ENCODE measurements at regions not wholly inside any gene's neighbourhood (a gene's known extent, or its start where the extent isn't known, plus 50 kb on each side); places are given as distances from the start of the nearest gene placed in this dataset.

DNA sequence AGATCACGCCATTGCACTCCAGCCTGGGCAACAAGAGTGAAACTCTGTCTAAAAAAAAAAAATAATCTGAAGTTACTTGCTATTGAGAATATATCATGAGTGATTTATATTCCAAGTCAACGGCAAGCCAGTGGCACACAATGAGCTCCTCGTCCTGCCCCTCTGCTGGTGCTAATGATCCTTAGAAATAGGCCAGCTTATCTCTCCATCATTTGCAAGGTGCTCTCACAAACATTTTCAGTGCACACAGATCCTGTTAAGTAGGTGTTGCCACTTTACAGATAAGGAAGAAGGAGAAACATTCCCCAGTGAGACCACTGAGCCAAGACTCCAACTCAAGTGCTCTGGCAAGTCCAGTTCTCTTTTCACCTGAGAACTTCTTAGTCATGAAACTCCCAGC is 91.3 kb upstream of the GPR45 start:
- no peaks in the 10 kb centered on the region for H3K36me3 ChIP-seq
- H3K4me3 ChIP-seq = no peak overlapping the region
- ATAC-seq (no peak), DNase-seq (no peak)
- H3K27me3 ChIP-seq = peaks cover 4 to 64% (median 21%) of the 10 kb centered on the region in 9 donors
- H3K27ac ChIP-seq = no peak overlapping the region
- TF ChIP-seq, protein P1, sequence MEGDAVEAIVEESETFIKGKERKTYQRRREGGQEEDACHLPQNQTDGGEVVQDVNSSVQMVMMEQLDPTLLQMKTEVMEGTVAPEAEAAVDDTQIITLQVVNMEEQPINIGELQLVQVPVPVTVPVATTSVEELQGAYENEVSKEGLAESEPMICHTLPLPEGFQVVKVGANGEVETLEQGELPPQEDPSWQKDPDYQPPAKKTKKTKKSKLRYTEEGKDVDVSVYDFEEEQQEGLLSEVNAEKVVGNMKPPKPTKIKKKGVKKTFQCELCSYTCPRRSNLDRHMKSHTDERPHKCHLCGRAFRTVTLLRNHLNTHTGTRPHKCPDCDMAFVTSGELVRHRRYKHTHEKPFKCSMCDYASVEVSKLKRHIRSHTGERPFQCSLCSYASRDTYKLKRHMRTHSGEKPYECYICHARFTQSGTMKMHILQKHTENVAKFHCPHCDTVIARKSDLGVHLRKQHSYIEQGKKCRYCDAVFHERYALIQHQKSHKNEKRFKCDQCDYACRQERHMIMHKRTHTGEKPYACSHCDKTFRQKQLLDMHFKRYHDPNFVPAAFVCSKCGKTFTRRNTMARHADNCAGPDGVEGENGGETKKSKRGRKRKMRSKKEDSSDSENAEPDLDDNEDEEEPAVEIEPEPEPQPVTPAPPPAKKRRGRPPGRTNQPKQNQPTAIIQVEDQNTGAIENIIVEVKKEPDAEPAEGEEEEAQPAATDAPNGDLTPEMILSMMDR (IDR thresholded peaks at IDR 0.05) = no peak
- TF ChIP-seq POLR2A (IDR thresholded peaks at IDR 0.05) = no peak
- H3K9me3 ChIP-seq = no peaks in the 10 kb centered on the region
- WGBS, 4 donors = 73 to 85% (median 80%) methylated on average over 3 of the region's 3 CpGs
- H3K4me1 ChIP-seq = no peaks in the 10 kb centered on the region
- intact Hi-C loops (cut with DNase I) = loop anchor here in 1 of 10 donors (5.0 kb wide), 1 partner anchor 52 kb away; no protein-coding TSS in a partner anchor

- no peaks in the 10 kb centered on the region for H3K4me1 ChIP-seq
- DNase-seq (no peak), ATAC-seq (no peak)
- H3K27me3 ChIP-seq = peaks cover 0 to 28% (median 0%) of the 10 kb centered on the region in 9 donors
- TF ChIP-seq, protein P1 (IDR thresholded peaks at IDR 0.05) = no peak
- no peak for TF ChIP-seq POLR2A (IDR thresholded peaks at IDR 0.05)
- 68 to 87% (median 78%) methylated on average over 5 of the region's 5 CpGs for WGBS, 4 donors
- H3K9me3 ChIP-seq = peaks cover 0 to 22% (median 10%) of the 10 kb centered on the region in 12 donors
- intact Hi-C loops (cut with DNase I) = loop anchor here in 1 of 10 donors (5.0 kb wide), 1 partner anchor 48 kb away; no protein-coding TSS in a partner anchor
- no peak overlapping the region for H3K27ac ChIP-seq
- H3K4me3 ChIP-seq = no peak overlapping the region
- no peaks in the 10 kb centered on the region for H3K36me3 ChIP-seq
Measured at GRCh38 chr2:105154119-105154818, 87.3 kb upstream of the GPR45 start.

DNA sequence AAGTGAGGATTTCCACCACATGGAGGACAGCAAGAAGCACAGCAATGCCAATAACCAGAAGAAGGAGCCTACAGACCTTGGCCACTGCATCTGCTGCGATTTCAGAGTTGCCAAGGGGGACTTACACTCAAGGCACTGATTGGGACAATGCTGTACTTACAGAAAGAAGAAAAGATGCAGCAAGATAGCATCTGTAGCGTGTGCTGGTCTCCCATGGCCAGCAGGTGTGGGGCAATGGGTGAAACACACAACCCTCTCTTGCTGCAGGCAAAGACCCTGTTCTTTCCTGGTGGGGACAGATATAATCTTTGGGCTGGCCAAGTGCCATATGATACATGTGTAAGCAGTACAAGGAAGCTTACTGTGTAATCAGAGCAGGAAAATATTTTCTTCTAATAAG is 85.4 kb upstream of the GPR45 start:
- peaks cover 0 to 24% (median 0%) of the 10 kb centered on the region in 9 donors for H3K27me3 ChIP-seq
- no peaks in the 10 kb centered on the region for H3K36me3 ChIP-seq
- ATAC-seq (no peak), DNase-seq (no peak)
- 70 to 75% (median 74%) methylated on average over 2 of the region's 2 CpGs for WGBS, 4 donors
- no peak for TF ChIP-seq POLR2A (IDR thresholded peaks at IDR 0.05)
- TF ChIP-seq, protein P1 (IDR thresholded peaks at IDR 0.05) = no peak
- H3K4me3 ChIP-seq = no peak overlapping the region
- peaks cover 0 to 26% (median 10%) of the 10 kb centered on the region in 12 donors for H3K9me3 ChIP-seq
- H3K27ac ChIP-seq = no peak overlapping the region
- intact Hi-C loops (cut with DNase I) = no loop called here
- H3K4me1 ChIP-seq = no peaks in the 10 kb centered on the region

DNA sequence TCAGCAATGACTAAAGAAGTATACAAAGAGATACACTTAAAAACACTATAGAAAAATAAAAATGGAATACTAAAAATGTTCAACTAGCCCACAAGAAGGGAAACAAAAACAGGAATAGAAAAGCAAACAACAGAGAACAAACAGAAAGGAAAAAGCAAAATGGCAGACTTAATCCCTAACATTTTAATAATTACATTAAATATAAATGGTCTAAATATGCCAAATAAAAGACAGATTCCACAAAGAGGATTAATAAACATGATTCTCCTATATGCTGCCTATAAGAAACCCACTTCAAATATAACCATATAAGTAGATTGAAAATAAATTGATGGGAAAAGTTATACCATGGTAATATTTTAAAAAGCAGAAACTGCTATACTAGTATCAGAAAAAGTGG is 83.5 kb upstream of the GPR45 start:
- H3K4me3 ChIP-seq = no peak overlapping the region
- no peak overlapping the region for H3K27ac ChIP-seq
- peaks cover 0 to 26% (median 10%) of the 10 kb centered on the region in 12 donors for H3K9me3 ChIP-seq
- no peaks in the 10 kb centered on the region for H3K36me3 ChIP-seq
- H3K27me3 ChIP-seq = peaks cover 0 to 14% (median 0%) of the 10 kb centered on the region in 9 donors
- no peaks in the 10 kb centered on the region for H3K4me1 ChIP-seq
- DNase-seq (no peak), ATAC-seq (no peak)
- intact Hi-C loops (cut with DNase I) = no loop called here
- TF ChIP-seq, protein P1 (IDR thresholded peaks at IDR 0.05) = no peak
- no peak for TF ChIP-seq POLR2A (IDR thresholded peaks at IDR 0.05)

Data from heart left ventricle (tissue), 16 donors.